Caco-2 (cell line): ENCODE measurements at regions not wholly inside any gene's neighbourhood (a gene's known extent, or its start where the extent isn't known, plus 50 kb on each side); places are given as distances from the start of the nearest gene placed in this dataset.

Experiments used
- BruUV-seq: library from RNA; stranded (reverse); fragments of 400-500 nt; replicated peaks from 2 replicates; lab custom pipeline; 2021; lab: Mats Ljungman, UMichigan
- CTCF ChIA-PET: fragments of 300-600 bp; sonication (Branson Sonifier 250); formaldehyde crosslinking; loops from one replicate; lab custom pipeline; 2022; ENCODE audit warnings: antibody characterized with exemption; lab: Charles Lee
- POLR2A ChIA-PET: fragments of 300-600 bp; sonication (Branson Sonifier 250); formaldehyde crosslinking; loops from one replicate; lab custom pipeline; 2022; ENCODE audit warnings: antibody characterized with exemption; lab: Charles Lee
- DNase-seq, 2 experiments: peaks; one replicate each; pipeline versions ENCODE4 v3.0.0 to v3.0.0-alpha.2; 2020 to 2022
- H3K27me3 ChIP-seq: replicated peaks from 2 replicates; pipeline ENCODE4 v1.6.0; 2011; ENCODE audit warnings: low read length; ENCODE audit not compliant: control insufficient read depth, insufficient read depth
- H3K36me3 ChIP-seq: 2 replicates; pipeline ENCODE4 v1.5.1; 2011; ENCODE audit warnings: low read length; ENCODE audit not compliant: control insufficient read depth, insufficient read depth
- H3K4me1 ChIP-seq: fragments of 250-450 bp; sonication (Bioruptor Pico); 2 replicates; pipeline ENCODE4 v1.5.1; 2020; ENCODE audit warnings: mild to moderate bottlenecking
- H3K4me3 ChIP-seq: 2 replicates; pipeline ENCODE4 v1.5.1; 2011; ENCODE audit warnings: low read depth, mild to moderate bottlenecking, control low read depth, low read length
- H3K9me3 ChIP-seq: fragments of 250-450 bp; sonication (Bioruptor Pico); 2 replicates; pipeline ENCODE4 v1.5.1; 2020; ENCODE audit warnings: mild to moderate bottlenecking, moderate library complexity
- H3K27ac Mint-ChIP-seq: one replicate; pipeline ENCODE4 v1.8.0; 2022; ENCODE audit warnings: mixed read lengths; ENCODE audit not compliant: unreplicated experiment
- H3K27me3 Mint-ChIP-seq: one replicate; pipeline ENCODE4 v1.8.0; 2022; ENCODE audit warnings: mixed read lengths; ENCODE audit not compliant: insufficient read depth, unreplicated experiment
- H3K36me3 Mint-ChIP-seq: one replicate; pipeline ENCODE4 v1.8.0; 2022; ENCODE audit warnings: mild to moderate bottlenecking, mixed read lengths; ENCODE audit not compliant: insufficient read depth, unreplicated experiment
- H3K4me1 Mint-ChIP-seq: one replicate; pipeline ENCODE4 v1.8.0; 2022; ENCODE audit warnings: low read depth, mixed read lengths; ENCODE audit not compliant: unreplicated experiment
- H3K4me3 Mint-ChIP-seq: one replicate; pipeline ENCODE4 v1.8.0; 2022; ENCODE audit warnings: mild to moderate bottlenecking, moderate library complexity, mixed read lengths; ENCODE audit not compliant: unreplicated experiment
- H3K9me3 Mint-ChIP-seq: one replicate; pipeline ENCODE4 v1.8.0; 2022; ENCODE audit warnings: mixed read lengths; ENCODE audit not compliant: unreplicated experiment
- intact Hi-C: fragments of 100-400 bp; cut with micrococcal nuclease; formaldehyde crosslinking; loops from one replicate; pipeline ENCODE4 v1.10.0; 2022; ENCODE audit not compliant: unreplicated experiment
- TF ChIP-seq, protein P1 (sequence below), 2 experiments: fragments of 200-600 bp in 1 of 2; IDR thresholded peaks; 1 replicate in 1 of 2; 2 replicates in 1 of 2; pipeline versions ENCODE4 v1.5.1 to v1.8.0; 2011 to 2022; ENCODE audit warnings: antibody characterized with exemption in 1 of 2, control low read depth in 1 of 2, inconsistent platforms in 1 of 2, low read depth in 1 of 2, low read length in 1 of 2, mild to moderate bottlenecking in 1 of 2, moderate library complexity in 1 of 2; ENCODE audit not compliant: insufficient read depth in 1 of 2, severe bottlenecking in 1 of 2, unreplicated experiment in 1 of 2

DNA sequence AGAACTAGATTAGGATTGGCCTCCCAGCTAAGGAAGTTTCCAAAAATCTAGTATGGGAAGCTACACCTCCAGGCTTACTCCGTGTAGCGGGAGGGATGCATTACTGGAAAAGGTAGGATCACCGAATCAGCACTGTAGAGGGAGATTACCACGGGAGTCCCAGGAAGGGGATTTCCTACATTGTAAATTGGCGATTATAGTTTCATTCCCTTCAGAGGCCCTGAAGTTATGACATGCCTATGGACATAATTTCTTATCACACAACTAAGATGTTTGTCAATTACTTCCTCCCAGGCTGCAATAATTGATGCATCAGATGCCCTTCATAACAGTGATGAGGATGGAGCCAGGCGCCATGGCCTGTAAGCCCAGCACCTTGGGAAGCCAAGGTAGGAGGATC, 71.2 kb upstream of the NR4A3 start:
- H3K36me3 Mint-ChIP-seq = no peaks in the 10 kb centered on the region
- no peak overlapping the region for H3K4me3 ChIP-seq
- no peak overlapping the region for H3K27ac Mint-ChIP-seq
- intact Hi-C loops = no loop called here
- H3K27me3 ChIP-seq = no peaks in the 10 kb centered on the region
- H3K4me1 ChIP-seq = no peaks in the 10 kb centered on the region
- no peaks in the 10 kb centered on the region for H3K36me3 ChIP-seq
- peaks cover 14% of the 10 kb centered on the region for H3K27me3 Mint-ChIP-seq
- BruUV-seq = no TSS peak
- POLR2A ChIA-PET = no interaction called here
- H3K9me3 ChIP-seq = no peaks in the 10 kb centered on the region
- no peak overlapping the region for H3K4me3 Mint-ChIP-seq
- TF ChIP-seq, protein P1, sequence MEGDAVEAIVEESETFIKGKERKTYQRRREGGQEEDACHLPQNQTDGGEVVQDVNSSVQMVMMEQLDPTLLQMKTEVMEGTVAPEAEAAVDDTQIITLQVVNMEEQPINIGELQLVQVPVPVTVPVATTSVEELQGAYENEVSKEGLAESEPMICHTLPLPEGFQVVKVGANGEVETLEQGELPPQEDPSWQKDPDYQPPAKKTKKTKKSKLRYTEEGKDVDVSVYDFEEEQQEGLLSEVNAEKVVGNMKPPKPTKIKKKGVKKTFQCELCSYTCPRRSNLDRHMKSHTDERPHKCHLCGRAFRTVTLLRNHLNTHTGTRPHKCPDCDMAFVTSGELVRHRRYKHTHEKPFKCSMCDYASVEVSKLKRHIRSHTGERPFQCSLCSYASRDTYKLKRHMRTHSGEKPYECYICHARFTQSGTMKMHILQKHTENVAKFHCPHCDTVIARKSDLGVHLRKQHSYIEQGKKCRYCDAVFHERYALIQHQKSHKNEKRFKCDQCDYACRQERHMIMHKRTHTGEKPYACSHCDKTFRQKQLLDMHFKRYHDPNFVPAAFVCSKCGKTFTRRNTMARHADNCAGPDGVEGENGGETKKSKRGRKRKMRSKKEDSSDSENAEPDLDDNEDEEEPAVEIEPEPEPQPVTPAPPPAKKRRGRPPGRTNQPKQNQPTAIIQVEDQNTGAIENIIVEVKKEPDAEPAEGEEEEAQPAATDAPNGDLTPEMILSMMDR (IDR thresholded peaks at IDR 0.05; ENCODE audit: insufficient read depth in 1 of 2, low read depth in 1 of 2, low read length in 1 of 2, severe bottlenecking in 1 of 2, unreplicated experiment in 1 of 2) = no peak
- no peaks in the 10 kb centered on the region for H3K9me3 Mint-ChIP-seq
- H3K4me1 Mint-ChIP-seq = no peaks in the 10 kb centered on the region
- no peak for DNase-seq
- CTCF ChIA-PET = no interaction called here

GRCh38 chr9:99752417-99753109, 69.1 kb upstream of the NR4A3 start:
- H3K36me3 Mint-ChIP-seq = no peaks in the 10 kb centered on the region

DNA sequence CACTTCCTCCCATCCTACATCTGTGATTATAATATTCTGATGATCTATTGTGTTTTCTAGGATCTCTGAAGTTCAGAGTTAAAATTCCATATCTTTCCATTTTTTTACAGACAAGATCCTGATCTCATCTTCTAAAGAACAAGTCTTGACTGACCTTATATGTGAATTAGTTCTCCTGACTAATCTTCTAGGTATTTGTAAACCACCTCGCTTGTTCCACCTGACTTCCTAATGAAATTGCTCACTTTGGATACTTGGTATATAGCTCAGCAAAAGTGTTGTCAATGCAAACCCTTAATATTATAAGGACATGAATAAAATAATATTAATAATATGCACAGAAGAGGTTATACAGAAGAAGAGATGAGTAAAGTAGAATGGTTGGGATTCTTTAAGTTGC, 68.2 kb upstream of the NR4A3 start:
- Mint-ChIP-seq H3K27ac (no peak overlapping the region), H3K4me1 (no peaks in the 10 kb centered on the region), H3K27me3 (peaks cover 14% of the 10 kb centered on the region), H3K4me3 (no peak overlapping the region), H3K36me3 (no peaks in the 10 kb centered on the region), H3K9me3 (no peaks in the 10 kb centered on the region)
- H3K4me3 ChIP-seq = no peak overlapping the region
- CTCF ChIA-PET = no interaction called here
- H3K9me3 ChIP-seq = no peaks in the 10 kb centered on the region
- TF ChIP-seq, protein P1 (IDR thresholded peaks at IDR 0.05; ENCODE audit: insufficient read depth in 1 of 2, low read depth in 1 of 2, low read length in 1 of 2, severe bottlenecking in 1 of 2, unreplicated experiment in 1 of 2) = no peak
- H3K27me3 ChIP-seq = no peaks in the 10 kb centered on the region
- intact Hi-C loops = no loop called here
- H3K4me1 ChIP-seq = no peaks in the 10 kb centered on the region
- H3K36me3 ChIP-seq = no peaks in the 10 kb centered on the region
- BruUV-seq = no TSS peak
- DNase-seq = no peak
- POLR2A ChIA-PET = no interaction called here

More at GRCh38 chr9:99752417-99753109, 69.1 kb upstream of the NR4A3 start:
- no peak overlapping the region for H3K27ac Mint-ChIP-seq
- peaks cover 16% of the 10 kb centered on the region for H3K27me3 Mint-ChIP-seq
- H3K9me3 ChIP-seq = no peaks in the 10 kb centered on the region
- no peak overlapping the region for H3K4me3 ChIP-seq
- H3K4me1 Mint-ChIP-seq = no peaks in the 10 kb centered on the region
- intact Hi-C loops = no loop called here
- no peaks in the 10 kb centered on the region for H3K9me3 Mint-ChIP-seq
- H3K27me3 ChIP-seq = no peaks in the 10 kb centered on the region
- ChIA-PET CTCF (no interaction called here), POLR2A (no interaction called here)
- DNase-seq = no peak
- no peaks in the 10 kb centered on the region for H3K4me1 ChIP-seq
- TF ChIP-seq, protein P1 (IDR thresholded peaks at IDR 0.05; ENCODE audit: insufficient read depth in 1 of 2, low read depth in 1 of 2, low read length in 1 of 2, severe bottlenecking in 1 of 2, unreplicated experiment in 1 of 2) = no peak
- no peaks in the 10 kb centered on the region for H3K36me3 ChIP-seq
- BruUV-seq = no TSS peak
- H3K4me3 Mint-ChIP-seq = no peak overlapping the region
